ENCODE measurements at regions not wholly inside any gene's neighbourhood (a gene's known extent, or its start where the extent isn't known, plus 50 kb on each side); places are given as distances from the start of the nearest gene placed in this dataset.

DNA sequence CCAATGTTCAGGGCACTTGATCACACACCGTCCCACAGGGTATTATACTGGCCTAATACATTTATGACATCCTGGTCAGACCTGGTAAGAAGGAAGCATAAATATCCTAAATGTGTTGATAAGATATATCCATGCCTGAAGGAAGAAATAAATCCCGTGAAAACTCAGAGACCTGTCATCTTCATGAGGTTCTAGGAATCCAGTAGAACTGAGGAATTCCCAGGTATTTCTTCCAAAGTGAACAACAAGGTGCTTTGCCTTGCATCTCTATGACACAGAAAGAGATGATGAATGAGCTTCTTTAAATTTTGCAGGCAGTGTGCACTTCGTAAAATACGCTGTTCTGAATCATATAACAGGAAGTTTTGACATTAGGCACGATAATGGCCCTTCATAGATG lies 78.1 kb upstream of the VGLL3 start:
- Histone ChIP-seq H3K9me2 (ENCODE audit: insufficient read depth) (no peaks in the 10 kb centered on the region), H2AFZ (no peak overlapping the region), H3K36me3 (ENCODE audit: insufficient read depth) (no peaks in the 10 kb centered on the region), H3K27ac (ENCODE audit: low read depth) (no peak overlapping the region), H3K27me3 (ENCODE audit: insufficient read depth) (no peaks in the 10 kb centered on the region), H3K4me2 (no peak overlapping the region), H3K4me3 (no peak overlapping the region), H3F3A (replicated peaks; ENCODE audit: low read depth) (no peaks in the 10 kb centered on the region), H3K4me1 (ENCODE audit: insufficient read depth) (no peaks in the 10 kb centered on the region), H3K79me2 (replicated peaks; ENCODE audit: insufficient read depth) (no peaks in the 10 kb centered on the region), H4K20me1 (replicated peaks; ENCODE audit: insufficient read depth) (no peaks in the 10 kb centered on the region)
- Mint-ChIP-seq H3K9me3 (no peaks in the 10 kb centered on the region), H3K27ac (no peak overlapping the region), H3K36me3 (ENCODE audit: low read depth) (no peaks in the 10 kb centered on the region), H3K4me3 (no peak overlapping the region), H3K27me3 (ENCODE audit: insufficient read depth, low read depth, poor library complexity) (no peaks in the 10 kb centered on the region), H3K4me1 (no peaks in the 10 kb centered on the region; the same call in 1 of the 3 replicates)
- DNase-seq (ENCODE audit: low spot score) (no peak), ATAC-seq (no peak)
- TF ChIP-seq STAT1 (IDR thresholded peaks at IDR 0.05; ENCODE audit: unreplicated experiment) = no peak
- TF ChIP-seq CTCF (conservative IDR thresholded peaks at IDR 0.05; ENCODE audit: low read depth in 2 of 2) = no peak
- no peak for TF ChIP-seq ETS1 (IDR thresholded peaks at IDR 0.05)

DNA sequence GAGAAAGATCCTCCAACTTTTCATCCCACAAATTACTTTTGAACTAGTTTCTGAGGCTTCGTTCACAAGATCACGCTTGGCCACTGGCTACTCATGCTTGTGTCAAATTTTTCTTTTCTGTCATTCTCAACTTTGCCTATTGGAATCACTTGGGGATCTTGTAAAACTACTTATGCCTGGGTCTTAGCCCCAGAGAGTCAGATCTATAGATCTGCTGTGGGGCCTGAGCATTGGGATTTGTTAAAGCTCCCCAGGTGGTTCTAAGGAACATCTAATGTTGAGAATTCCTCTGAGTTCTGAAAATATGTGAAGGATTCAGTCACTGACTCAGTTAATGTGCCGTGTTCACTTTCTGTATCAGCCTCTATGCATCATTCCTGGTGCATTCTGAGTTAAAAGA lies 71.7 kb upstream of the VGLL3 start:
- Histone ChIP-seq H2AFZ (no peak overlapping the region), H3K27ac (ENCODE audit: low read depth) (no peak overlapping the region), H3K4me3 (no peak overlapping the region), H3K4me1 (ENCODE audit: insufficient read depth) (no peaks in the 10 kb centered on the region), H3F3A (replicated peaks; ENCODE audit: low read depth) (no peaks in the 10 kb centered on the region), H3K36me3 (ENCODE audit: insufficient read depth) (no peaks in the 10 kb centered on the region), H3K4me2 (no peak overlapping the region), H3K27me3 (ENCODE audit: insufficient read depth) (no peaks in the 10 kb centered on the region), H4K20me1 (replicated peaks; ENCODE audit: insufficient read depth) (no peaks in the 10 kb centered on the region), H3K9me2 (ENCODE audit: insufficient read depth) (peaks cover 1% of the 10 kb centered on the region), H3K79me2 (replicated peaks; ENCODE audit: insufficient read depth) (no peaks in the 10 kb centered on the region)
- H3K27me3 Mint-ChIP-seq (ENCODE audit: insufficient read depth, low read depth, poor library complexity) = no peaks in the 10 kb centered on the region
- H3K36me3 Mint-ChIP-seq (ENCODE audit: low read depth) = no peaks in the 10 kb centered on the region
- H3K4me1 Mint-ChIP-seq = no peaks in the 10 kb centered on the region; the same call in 2 of the 3 replicates
- H3K4me3 Mint-ChIP-seq = no peak overlapping the region
- DNase-seq (ENCODE audit: low spot score) = peak; percentile 7
- H3K27ac Mint-ChIP-seq = no peak overlapping the region
- ATAC-seq = peak; percentile 41; the same call in 2 of the 3 replicates
- no peaks in the 10 kb centered on the region for H3K9me3 Mint-ChIP-seq
- no peak for TF ChIP-seq CREB1 (CRISPR knock-in tag; IDR thresholded peaks at IDR 0.05; ENCODE audit: low read depth)
- no peak for TF ChIP-seq REST (IDR thresholded peaks at IDR 0.05; ENCODE audit: unreplicated experiment)
- no peak for TF ChIP-seq JUNB (IDR thresholded peaks at IDR 0.05; ENCODE audit: unreplicated experiment)
- TF ChIP-seq CTCF (conservative IDR thresholded peaks at IDR 0.05; ENCODE audit: low read depth in 2 of 2) = no peak
- no peak for TF ChIP-seq ZNF114 (CRISPR knock-in tag; IDR thresholded peaks at IDR 0.05)
